Duodenal mucosa (tissue), 2 donors: ENCODE measurements at regions not wholly inside any gene's neighbourhood (a gene's known extent, or its start where the extent isn't known, plus 50 kb on each side); places are given as distances from the start of the nearest gene placed in this dataset.

ENCODE experiments used
- H3K27ac ChIP-seq: one replicate; pipeline ENCODE4 v1.7.0; 2013; ENCODE audit warnings: low read depth, low read length
- H3K27me3 ChIP-seq, 2 donors: one replicate each; pipeline ENCODE4 v1.7.0; 2013; ENCODE audit warnings: low read length in 2 of 2, control low read depth in 1 of 2; ENCODE audit not compliant: insufficient read depth in 2 of 2, control insufficient read depth in 1 of 2
- H3K36me3 ChIP-seq, 2 donors: one replicate each; pipeline ENCODE4 v1.7.0; 2013; ENCODE audit warnings: low read length in 2 of 2, control low read depth in 1 of 2; ENCODE audit not compliant: insufficient read depth in 2 of 2, control insufficient read depth in 1 of 2
- H3K4me1 ChIP-seq, 2 donors: one replicate each; pipeline ENCODE4 v1.7.0; 2013; ENCODE audit warnings: low read length in 2 of 2, control low read depth in 1 of 2; ENCODE audit not compliant: insufficient read depth in 2 of 2, control insufficient read depth in 1 of 2
- H3K4me3 ChIP-seq, 2 donors: one replicate each; pipeline ENCODE4 v1.7.0; 2013; ENCODE audit warnings: low read length in 2 of 2, low read depth in 1 of 2
- H3K9ac ChIP-seq, 2 donors: one replicate each; pipeline ENCODE4 v1.7.0; 2013; ENCODE audit warnings: low read length in 2 of 2, low read depth in 1 of 2
- H3K9me3 ChIP-seq, 2 donors: one replicate each; pipeline ENCODE4 v1.7.0; 2013; ENCODE audit warnings: low read length in 2 of 2, control low read depth in 1 of 2; ENCODE audit not compliant: control insufficient read depth in 1 of 2

DNA sequence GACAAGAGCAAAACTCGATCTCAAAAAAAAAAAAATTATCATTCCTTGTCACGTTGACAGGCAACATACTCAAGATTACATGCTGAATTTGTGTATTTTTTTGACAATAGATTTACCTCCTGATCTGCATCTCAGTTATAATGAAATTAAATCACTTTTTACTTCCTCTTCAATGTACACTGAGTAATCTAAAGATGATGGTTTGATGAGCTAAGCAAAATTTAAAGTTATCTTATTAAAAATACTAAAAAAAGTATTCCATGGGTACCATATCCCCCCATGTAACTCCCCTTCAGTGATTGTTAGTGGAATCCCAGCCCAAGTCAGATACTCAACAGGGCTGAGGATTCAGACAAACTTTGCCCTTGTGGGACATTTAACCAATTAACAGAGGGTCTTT lies 463.2 kb downstream of the OCA2 start:
- H3K36me3 ChIP-seq: no peaks in the 10 kb centered on the region
- H3K9ac ChIP-seq: no peak overlapping the region
- H3K4me3 ChIP-seq: no peak overlapping the region
- H3K27me3 ChIP-seq: no peaks in the 10 kb centered on the region
- H3K9me3 ChIP-seq: peaks cover 16 to 19% of the 10 kb centered on the region in 2 donors
- no peaks in the 10 kb centered on the region for H3K4me1 ChIP-seq
- H3K27ac ChIP-seq: no peak overlapping the region

DNA sequence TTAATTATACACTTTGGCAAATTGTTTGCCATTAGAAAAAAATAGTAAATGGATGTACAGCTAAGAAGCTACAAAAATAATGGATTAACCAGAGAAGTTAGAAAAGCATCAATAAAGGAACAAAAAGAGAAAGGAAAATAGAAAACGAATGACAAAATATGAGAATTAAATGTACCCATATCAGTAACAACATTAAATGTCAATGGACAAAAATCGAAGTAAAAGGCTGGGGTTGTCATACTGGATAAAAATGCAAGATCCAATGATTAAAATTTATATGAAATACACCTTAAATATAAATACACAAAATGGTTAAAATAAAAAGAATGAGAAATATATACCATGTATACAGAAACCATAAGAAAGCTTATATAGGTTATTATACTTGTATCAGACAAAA lies 470.6 kb downstream of the OCA2 start:
- Histone ChIP-seq H3K36me3 (no peaks in the 10 kb centered on the region), H3K27me3 (no peaks in the 10 kb centered on the region), H3K9me3 (peaks cover 19 to 23% of the 10 kb centered on the region in 2 donors), H3K9ac (no peak overlapping the region), H3K27ac (no peak overlapping the region), H3K4me3 (no peak overlapping the region), H3K4me1 (no peaks in the 10 kb centered on the region)

DNA sequence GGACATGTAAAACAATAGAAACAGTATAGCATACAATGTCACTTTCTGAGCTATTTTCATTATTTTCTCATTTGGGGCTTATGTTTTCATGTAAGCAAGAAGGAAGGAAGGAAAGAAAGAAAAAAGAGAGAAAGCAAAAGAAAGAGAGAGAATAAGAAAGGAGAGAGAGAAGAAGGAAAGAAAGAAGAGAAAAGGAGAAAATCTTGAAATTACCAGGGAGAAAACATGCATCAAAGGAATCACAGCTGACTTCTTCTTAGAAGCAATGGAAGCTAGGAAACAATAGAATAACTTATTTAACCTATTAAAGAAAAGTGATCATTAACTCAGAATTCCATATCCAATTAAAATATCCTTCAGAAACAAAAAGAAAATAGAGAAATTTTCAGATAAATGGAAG lies 471.5 kb downstream of the OCA2 start:
- Histone ChIP-seq H3K9me3 (peaks cover 23 to 26% of the 10 kb centered on the region in 2 donors), H3K27ac (no peak overlapping the region), H3K27me3 (no peaks in the 10 kb centered on the region), H3K9ac (no peak overlapping the region), H3K36me3 (no peaks in the 10 kb centered on the region), H3K4me1 (no peaks in the 10 kb centered on the region), H3K4me3 (no peak overlapping the region)

DNA sequence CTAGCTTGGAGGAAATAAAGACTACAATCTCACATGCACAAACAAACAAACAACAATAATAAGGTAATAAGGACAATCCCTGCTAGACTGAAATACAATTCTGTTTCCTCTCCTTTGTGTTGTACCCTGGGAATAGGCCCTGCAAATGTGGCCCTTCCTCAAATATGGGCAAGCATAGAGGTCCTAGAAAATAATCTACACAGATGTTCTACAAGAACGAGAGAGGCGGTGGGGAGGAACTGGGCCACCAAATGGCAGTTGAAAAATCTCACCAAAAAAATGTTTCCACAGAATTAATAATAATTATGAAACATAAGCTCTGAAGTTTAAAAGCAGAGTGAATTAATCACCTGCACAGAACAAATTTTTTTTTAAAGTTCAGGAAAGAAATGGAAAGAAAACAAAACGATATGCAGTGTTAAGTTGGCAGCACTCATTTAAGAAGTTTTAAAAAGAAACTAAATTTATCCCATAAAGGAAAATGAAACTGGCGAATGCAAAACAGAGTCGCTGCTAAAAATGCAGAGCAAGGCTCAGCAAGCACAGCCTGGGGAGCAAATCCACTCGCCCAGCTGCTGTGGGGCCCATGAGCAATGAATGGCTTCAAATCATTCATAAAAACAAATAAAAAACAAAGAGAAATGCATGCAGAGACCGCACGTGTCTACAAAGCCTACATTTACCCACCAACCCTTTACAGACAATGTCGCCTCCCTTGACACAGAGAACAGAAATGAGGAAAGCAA lies 475.4 kb downstream of the OCA2 start:
- H3K9me3 ChIP-seq: peaks cover 17% of the 10 kb centered on the region in 2 donors
- H3K9ac ChIP-seq: no peak overlapping the region
- no peaks in the 10 kb centered on the region for H3K27me3 ChIP-seq
- no peaks in the 10 kb centered on the region for H3K36me3 ChIP-seq
- H3K27ac ChIP-seq: no peak overlapping the region
- no peaks in the 10 kb centered on the region for H3K4me1 ChIP-seq
- H3K4me3 ChIP-seq: no peak overlapping the region

DNA sequence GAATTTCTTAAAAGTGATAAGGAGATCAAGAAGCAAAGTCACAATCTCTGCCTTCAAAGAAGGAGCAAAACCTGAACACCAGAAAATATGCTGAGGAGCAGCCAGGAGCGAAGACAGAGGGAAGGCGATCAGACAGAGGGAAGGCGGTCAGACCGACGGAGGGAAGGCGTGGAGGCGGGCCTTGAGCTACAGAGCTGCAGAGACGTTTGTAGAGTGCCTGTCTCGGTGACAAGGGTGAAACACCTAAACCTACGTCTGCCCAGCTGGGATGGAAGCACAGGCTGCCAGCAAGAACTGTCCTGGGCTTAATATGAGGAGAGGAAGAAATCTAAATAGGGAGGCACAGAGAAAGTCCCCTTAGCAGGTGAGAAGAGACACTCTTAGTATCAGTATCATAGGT lies 476.0 kb downstream of the OCA2 start:
- no peaks in the 10 kb centered on the region for H3K36me3 ChIP-seq
- H3K9me3 ChIP-seq: peaks cover 17% of the 10 kb centered on the region in 2 donors
- no peak overlapping the region for H3K9ac ChIP-seq
- H3K4me1 ChIP-seq: no peaks in the 10 kb centered on the region
- no peak overlapping the region for H3K27ac ChIP-seq
- no peak overlapping the region for H3K4me3 ChIP-seq
- H3K27me3 ChIP-seq: no peaks in the 10 kb centered on the region

DNA sequence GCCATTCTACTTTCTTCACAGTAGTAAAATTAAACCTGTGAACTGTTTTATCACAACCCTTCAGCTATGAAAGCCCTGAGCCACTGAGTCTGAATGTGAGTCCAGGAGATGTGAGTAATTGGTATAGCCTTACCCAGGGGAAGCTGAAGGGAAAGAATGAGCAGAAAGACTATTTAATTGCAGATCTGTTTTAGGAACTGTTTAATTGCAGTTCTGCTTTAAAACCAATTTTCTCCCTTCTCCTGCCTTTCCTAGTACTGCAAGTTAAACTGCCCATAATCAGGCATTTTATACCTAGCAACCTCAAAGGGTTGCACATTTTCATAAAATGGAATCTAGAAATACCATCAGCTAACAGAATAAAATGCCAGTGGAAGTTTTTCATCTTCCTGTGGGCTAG lies 476.7 kb downstream of the OCA2 start:
- H3K36me3 ChIP-seq: no peaks in the 10 kb centered on the region
- no peak overlapping the region for H3K27ac ChIP-seq
- H3K4me3 ChIP-seq: no peak overlapping the region

DNA sequence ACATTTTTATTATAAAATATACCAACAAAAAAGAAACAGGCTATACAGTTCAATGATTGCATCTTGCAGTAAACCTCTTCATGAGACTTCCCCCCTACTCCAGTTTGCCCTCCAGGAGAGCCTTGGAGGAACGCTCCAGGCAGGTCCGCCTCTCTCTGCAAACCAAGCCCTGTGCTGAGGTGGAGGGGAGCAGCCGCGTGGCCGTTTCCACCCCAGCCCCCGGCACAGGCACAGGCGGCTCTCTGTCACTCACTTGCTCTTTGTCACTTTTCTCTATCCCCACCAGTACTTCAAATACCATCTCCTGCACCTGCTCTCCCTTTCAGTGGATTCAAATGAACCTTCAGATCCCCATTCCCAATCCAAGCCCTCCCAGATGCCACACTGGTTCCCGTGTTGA lies 479.9 kb downstream of the OCA2 start:
- Histone ChIP-seq H3K9ac (no peak overlapping the region), H3K27ac (no peak overlapping the region), H3K36me3 (no peaks in the 10 kb centered on the region), H3K4me1 (no peaks in the 10 kb centered on the region), H3K27me3 (no peaks in the 10 kb centered on the region), H3K9me3 (peaks cover 0 to 15% of the 10 kb centered on the region in 2 donors), H3K4me3 (no peak overlapping the region)

More for the DNA sequence above, 476.7 kb downstream of the OCA2 start:
- Histone ChIP-seq H3K27me3 (no peaks in the 10 kb centered on the region), H3K9ac (no peak overlapping the region), H3K9me3 (peaks cover 10 to 17% of the 10 kb centered on the region in 2 donors), H3K4me1 (no peaks in the 10 kb centered on the region)

DNA sequence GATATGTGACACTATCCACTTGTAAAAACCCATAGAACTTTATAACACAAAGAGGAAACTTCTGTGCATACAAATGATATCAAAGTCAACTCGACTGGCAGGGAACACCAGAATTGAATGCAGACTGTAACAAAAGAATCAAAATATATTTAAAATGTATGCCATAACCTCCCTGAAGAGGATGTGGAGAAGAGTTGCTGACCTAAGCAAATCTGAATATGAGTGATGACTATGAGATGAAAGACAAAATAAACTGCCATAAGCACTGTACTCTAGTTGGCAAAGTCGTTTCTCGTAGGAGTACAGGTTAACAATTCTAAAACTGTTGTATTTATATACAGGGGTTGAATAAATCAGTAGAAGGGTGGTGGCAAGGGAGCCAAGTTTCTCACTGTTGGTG lies 482.1 kb downstream of the OCA2 start:
- peaks cover 0 to 3% of the 10 kb centered on the region in 2 donors for H3K9me3 ChIP-seq
- H3K4me3 ChIP-seq: no peak overlapping the region
- H3K36me3 ChIP-seq: no peaks in the 10 kb centered on the region
- H3K4me1 ChIP-seq: no peaks in the 10 kb centered on the region
- H3K27me3 ChIP-seq: no peaks in the 10 kb centered on the region
- no peak overlapping the region for H3K27ac ChIP-seq
- no peak overlapping the region for H3K9ac ChIP-seq

DNA sequence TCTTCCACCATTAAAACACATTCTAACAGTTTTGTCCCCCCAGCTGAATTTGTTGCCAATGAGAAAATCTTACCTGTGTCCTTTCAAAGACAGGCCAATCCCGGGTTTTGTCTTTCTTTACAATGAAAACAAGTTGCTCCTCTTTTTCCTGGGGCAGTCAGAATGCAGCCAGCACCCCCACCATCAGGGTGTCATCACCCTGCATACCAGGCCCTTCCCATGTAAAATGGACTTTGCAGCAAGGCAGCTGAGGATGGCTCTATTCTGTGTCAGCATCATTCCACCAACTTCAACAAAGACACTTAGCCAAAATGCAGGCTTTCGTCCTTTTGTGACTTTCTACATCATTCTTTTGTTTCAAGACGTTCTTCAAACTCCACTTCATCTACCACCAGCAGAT lies 490.9 kb downstream of the OCA2 start:
- Histone ChIP-seq H3K27me3 (no peaks in the 10 kb centered on the region), H3K4me3 (no peak overlapping the region), H3K4me1 (no peaks in the 10 kb centered on the region), H3K27ac (no peak overlapping the region), H3K36me3 (no peaks in the 10 kb centered on the region), H3K9ac (no peak overlapping the region), H3K9me3 (peaks cover 4 to 23% of the 10 kb centered on the region in 2 donors)

DNA sequence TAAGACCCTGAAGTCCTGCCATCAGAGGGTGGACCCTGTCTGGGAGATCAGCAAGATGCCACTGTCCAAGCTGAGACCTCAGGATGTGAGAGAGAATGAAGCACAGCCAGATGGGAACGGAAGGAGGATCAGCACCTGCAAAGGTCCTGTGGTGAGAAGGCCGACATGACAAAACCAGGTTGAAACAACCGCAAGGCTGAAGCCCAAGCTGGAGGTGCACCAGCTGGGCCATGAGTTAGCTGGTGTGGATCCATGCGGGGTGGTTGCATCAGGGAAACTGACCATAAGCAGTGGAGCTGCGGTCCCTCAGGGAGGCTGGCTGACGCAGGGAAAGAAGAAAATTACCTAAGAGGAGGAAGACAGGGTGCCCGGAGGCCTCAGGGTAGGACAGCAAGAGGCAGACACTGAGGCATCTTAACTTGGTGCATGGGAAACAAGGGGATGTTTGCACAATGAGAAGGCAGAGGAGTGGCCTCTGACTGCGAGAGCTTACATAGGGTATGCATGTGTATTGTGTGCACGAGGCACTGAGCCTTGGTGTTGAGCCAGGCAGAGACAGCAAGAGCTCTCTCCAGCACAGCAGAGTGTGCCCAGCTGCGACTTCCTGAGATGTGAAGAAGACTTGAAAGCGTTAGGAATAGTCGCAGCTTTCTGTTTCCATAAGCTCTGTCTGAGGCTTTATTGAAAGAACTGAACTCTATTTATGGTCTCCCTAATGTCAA lies 497.7 kb downstream of the OCA2 start:
- peaks cover 39% of the 10 kb centered on the region in 2 donors for H3K9me3 ChIP-seq
- no peak overlapping the region for H3K9ac ChIP-seq
- no peaks in the 10 kb centered on the region for H3K4me1 ChIP-seq
- no peak overlapping the region for H3K4me3 ChIP-seq
- H3K36me3 ChIP-seq: no peaks in the 10 kb centered on the region
- no peak overlapping the region for H3K27ac ChIP-seq
- no peaks in the 10 kb centered on the region for H3K27me3 ChIP-seq
